DLD1 (cell line): ENCODE measurements at regions not wholly inside any gene's neighbourhood (a gene's known extent, or its start where the extent isn't known, plus 50 kb on each side); places are given as distances from the start of the nearest gene placed in this dataset.

Source experiments
- in situ Hi-C: cut with HindIII; loops from 2 replicates; pipeline ENCODE4 v1.10.0; 2017; ENCODE audit warnings: low sequenced_read_pairs

DNA sequence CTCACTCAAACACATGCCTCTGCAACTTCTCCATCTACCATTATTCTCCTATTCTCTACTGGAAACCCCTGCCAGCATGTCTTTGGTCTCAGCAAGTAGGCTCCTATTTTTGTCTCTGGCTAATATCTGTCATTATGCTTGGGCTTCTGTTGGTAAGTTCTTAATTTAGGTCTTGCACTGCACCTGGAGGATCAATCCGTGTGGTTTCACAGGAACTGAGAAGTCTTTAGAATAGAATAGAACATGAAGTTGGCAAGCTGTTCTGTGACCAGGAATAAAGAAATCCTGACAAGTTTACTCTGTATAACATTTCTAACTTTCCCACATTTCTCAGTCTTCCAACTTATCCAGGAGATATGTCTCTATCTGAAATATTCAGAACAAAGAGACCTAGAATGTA is 219.5 kb upstream of the GYPC start:
- in situ Hi-C loops, result no loop called here

DNA sequence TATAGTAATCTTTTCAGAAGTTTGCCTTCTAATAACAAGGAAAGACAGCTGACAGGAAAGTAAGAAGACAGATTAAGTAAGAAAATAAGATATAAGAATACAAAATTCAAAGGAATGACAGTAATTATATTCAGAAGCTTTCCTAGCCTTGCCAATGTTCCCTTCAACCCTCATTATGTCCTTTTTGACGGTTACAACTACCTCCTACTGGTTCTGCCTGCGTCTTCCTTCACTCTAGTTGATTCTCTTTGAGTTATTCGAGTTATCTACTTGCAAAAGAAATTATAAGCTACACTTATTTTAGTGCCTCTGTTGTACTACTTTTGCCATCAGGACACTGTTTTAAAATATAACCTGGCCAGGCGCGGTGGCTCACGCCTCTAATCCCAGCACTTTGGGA is 218.9 kb upstream of the GYPC start:
- in situ Hi-C loops, result no loop called here

DNA sequence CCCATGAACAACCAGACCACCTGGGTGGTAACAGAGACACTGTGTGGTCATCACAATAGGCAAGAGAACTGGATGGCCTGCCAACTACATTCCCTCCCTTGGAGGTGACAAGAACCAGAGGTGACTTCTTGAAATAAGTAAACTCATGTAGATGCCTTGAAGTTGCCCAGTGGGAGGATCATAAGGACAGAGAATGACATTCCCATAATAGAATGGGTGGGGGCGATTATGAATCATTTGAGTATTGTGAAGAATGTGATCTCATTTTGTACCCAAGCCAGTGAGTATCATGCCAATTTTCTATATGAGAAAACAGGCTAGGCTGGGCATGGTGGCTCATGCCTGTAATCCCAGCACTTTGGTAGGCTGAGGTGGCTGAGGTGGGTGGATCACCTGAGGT is 211.4 kb upstream of the GYPC start:
- in situ Hi-C loops, result no loop called here

DNA sequence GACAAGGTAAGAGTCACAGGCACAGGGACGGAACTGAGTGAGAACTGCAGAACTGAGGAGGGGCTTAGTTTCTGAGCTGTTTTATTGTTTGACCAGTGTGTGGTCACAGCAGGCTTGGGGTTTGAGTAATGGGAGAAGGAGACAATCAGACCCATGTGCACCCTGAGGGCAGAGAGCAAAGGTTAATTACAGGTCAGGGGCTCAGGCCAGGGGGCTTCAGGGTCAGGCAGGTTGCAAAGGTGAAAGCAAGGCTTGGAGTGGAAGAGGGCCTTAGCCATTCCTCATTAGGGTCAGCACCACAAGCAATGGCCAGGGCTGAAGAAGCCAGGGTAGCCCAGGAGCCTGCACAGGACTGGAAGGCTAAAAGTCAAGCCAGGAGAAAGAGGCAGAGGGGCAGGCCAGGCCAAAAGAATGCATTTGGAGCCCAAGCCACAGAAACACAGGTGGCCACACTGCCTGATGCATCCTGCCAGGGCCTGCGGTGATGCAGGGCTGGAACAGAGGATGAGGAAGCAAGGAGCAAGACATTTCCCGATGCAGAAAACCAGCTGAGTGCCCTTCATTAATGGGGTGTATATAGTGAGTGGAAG is 209.8 kb upstream of the GYPC start:
- in situ Hi-C loops, result no loop called here

DNA sequence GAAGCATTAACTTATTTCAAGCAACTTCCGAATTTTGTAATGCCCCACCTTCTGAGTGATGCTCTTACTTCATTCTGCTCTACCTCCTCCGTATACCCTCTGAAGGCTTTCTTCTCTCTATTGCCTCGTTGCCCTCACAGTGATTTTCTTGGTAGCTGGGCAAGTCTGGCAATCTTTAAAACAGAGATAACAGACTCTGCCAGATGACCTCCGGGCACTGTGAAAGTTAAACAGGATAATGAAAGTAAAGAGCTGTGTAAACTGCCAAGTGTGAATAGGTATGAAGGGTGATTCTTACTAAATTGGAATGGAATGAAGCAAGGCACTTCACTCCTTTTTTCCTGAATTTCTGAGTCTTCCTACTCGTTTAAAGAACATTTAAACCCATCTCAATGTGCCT is 207.3 kb upstream of the GYPC start:
- in situ Hi-C loops, result no loop called here

DNA sequence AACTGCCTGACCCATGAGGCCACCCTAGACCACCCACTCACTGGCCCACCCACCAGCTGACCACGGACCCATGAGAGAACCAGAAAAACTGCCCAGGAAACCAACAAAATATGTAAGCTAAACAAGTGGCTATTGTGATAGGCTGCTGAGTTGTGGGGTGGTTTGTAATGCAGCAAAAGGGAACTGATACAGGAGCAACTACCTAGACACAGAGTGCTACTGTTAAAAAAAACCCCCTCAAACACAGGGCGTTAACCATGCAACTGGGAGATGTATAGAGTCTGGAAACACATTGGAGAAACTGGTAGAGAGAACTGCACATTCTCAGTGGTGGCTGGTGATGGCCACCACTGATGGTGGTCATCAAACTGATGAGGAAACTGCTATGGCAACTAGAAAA is 206.3 kb upstream of the GYPC start:
- in situ Hi-C loops, result no loop called here

DNA sequence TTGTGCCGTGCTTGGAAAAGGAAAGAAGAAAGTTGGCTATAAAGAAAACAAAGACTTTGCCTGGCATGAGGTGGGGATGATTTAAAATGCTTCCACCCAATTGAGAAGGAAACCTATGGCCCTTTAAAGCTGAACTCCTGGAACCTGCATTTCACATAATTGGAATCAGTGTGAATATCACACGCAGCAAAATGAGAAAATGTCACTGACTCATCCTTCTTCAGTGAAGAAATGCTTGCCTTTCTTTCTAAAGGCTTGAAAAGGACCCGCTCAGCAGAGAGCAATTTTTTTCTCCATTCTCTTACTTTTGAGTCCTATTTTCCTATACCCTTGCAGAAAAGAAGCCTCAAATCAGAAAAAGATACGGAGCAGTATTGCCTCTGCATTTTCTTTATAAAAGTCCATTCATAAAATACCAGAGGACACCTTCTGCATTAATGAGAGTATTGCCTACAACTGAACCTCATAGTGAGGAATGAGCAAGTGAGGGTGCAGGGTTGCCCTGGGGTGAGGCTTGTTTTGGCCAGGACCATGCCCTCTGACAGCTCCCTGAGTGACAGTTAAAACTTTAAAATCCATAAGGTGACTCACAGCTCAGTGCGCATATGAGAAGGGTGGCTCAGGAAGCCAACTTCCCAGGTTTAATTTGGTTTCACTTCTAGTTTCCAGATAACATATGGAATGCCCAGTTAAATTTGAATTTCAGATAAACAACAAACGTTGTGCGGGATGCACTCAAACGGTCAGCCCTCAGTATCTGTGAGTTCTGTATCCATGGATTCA is 191.9 kb upstream of the GYPC start:
- in situ Hi-C loops, result no loop called here

DNA sequence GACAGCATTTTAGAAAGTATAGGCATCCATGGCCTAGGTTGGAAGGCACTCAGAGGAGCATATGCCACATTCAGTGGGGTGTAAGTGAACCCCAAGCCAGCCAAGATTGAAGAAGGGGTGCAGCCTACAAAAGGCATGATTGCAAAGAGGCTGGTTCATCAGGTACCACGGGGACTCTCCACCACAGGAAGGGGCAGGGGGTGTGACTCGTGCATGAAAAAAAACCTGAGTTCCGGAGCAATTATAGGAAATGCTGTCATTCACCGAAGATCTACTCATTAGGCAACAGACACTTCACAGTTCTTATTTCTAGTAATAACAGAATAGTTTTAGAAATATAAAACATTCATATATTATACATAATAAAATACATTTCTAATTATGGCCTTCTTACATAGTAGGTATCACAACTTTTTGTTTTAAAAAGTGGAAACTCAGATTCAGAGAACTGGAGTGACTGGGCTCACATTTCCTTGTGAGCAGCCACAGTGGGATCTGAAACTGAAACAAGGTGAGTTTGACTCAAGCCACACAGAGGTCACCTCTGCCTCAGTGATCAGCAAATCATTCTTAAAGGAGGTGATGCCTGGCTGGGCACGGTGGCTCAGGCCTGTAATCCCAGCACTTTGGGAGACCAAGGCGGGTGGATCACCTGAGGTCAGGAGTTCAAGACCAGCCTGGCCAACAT is 188.4 kb upstream of the GYPC start:
- in situ Hi-C loops, result no loop called here

DNA sequence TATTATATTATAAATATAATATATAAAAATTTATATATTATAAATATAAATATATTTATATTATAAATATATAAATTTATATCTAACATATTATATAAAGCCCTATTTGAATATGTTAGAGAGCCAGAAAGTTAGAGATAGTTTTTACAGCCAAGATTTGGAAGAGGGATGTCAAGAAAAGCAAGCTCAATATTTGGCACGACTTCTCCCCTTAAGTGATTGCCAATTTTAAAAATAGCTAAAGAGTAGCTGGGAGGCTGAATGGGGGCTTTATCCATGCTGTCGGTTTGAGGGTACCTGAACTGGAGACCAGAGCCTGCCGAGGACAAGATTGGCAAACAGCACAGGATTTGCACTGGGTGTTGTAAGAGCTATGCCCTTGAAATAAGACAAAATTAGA is 180.9 kb upstream of the GYPC start:
- in situ Hi-C loops, result no loop called here

DNA sequence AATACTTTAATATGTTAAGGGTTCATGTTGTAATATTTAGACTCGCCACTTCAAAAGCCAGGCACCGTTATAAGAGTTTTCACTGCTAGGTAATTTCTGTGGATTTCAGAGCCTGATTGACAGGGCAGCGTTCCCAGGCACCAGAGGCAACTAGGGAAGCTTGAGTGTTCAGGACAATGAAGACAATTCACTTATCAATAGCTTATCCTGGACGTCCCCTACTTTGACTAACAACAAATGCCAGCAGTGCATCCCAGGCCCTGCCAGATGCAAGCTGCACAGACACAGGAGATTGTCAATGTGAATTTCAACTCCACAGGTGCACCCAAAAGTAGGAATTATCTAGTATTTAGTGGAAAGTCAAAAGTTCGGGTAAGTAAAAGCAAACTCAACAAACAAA is 179.3 kb upstream of the GYPC start:
- in situ Hi-C loops, result no loop called here

DNA sequence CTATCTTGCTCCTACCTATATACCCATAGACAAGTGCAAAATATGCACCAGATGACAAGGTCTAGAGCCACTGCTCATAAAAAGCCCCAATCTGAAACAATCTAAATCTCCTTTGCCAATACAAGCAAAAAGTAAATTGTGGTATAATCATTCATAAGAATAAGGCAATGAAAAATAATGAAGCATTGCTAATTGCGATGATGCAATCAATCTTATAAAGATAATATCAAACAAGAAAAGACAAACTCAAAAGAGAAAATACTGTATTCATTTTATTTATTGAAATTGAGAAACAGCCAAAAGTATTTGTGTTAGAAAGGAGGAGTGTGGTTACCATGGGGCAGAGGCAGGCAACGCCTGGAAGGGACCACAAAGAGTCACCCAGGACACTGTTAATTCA is 175.9 kb upstream of the GYPC start:
- in situ Hi-C loops, result no loop called here

DNA sequence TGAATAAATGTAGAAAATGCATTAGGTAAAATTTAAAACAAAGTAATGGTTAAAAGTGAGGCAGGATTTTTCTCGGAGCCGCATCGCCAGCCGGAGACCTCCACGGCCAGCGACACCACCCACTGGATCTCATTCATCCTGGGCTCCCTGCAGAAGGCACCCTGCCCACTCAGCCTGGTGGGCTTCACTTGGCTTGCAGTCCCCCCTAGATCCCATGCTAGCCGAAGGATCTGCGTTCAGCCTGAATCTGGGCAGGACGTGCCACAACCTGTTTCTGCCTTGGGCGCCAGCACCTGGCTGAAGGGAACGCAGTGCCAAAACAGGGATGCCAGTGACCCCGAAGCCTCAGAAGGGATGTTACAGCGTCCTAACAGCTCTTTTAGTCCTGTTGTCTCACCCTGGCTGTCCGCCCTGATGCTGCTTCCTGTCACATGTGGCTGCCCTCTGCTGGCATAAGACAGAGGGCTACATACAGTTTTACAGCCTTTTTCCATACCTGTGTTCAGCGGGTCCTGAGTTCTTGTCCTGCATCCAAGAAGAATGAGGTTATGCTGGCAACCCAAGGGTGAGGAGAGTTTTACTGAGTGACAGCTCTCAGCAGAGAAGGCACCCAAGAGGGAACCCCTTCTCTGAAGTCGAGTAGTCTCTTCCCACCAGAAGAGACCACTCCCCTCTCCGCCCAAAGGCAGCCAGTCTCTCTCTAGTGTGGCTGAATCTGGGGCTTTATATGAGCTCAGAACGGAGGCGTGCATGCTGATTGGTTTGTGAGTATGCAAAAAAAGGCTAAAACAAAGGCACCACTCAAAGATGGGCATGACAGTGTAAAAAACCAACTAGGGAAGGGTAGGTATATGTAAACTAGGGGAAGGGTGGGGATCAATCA is 173.1 kb upstream of the GYPC start:
- in situ Hi-C loops, result no loop called here

DNA sequence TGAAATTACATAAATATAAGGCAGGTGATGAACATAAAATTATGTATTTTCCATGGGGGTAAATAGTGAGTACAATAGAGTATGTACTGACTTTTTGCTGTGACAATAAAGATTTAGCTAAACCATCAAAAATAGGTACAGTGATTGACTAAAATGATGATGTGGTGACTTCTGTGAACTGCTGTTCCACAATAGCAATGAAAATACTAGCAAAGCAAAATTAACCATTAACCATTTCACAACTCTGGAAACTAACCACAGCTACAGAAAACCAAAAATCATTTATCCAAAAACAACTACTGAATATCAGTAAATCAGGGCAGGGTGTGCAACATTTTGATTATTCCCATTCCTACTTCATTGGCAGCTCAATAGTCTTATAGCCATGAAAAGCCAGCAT is 161.4 kb upstream of the GYPC start:
- in situ Hi-C loops, result no loop called here

DNA sequence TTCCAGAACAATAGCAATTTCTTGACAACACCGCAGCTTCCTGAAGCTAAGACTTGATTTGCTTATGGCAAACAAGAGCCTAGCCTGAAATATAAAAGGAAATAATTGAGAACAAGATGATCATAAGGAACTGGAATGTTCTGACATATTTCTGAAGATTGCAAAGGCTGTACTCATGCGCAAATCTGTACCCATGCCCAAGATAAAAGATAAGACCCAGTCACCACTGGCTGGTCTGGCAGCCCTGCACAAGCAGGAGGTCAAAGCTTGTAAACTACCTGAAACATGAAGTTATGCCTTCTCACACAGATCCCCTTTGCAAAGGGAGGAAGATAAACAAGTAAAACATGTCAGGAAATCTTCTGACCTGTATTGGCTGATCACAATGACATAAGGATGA is 160.8 kb upstream of the GYPC start:
- in situ Hi-C loops, result no loop called here

DNA sequence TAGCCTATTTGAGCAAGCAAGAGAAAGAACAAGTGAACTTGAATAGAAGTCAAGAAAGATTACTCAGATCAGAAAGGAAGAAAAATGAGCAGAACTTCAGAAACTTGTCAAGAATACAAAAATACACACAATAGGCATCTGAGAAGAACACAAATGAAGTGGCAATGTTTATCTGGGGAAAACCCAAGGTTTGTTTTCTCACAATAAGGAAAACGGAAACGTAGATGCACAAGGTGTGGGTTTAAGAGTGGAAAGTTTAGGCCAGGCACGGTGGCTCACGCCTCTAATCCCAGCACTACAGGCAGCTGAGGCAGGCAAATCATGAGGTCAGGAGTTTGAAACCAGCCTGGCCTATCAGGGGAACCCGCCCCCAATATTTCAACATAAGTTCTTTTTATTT is 159.5 kb upstream of the GYPC start:
- in situ Hi-C loops, result no loop called here

DNA sequence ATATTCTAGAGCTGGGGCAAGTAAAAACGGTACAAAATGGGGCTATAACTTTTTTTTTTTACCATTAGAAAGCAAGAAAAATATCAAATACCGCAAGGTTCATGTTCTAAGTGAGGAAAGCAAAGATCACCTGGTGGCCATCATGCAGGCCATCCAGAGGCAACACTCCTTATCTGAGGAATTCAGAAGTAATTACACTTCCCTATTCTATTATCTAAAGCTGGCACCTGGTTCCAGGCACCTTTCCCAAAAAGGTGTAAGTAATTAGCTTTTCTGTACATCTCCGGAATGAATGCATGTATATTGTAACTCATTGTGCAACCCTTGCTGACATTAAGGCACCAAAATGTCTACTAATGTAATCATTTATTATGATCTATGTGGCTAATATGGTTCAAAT is 152.5 kb upstream of the GYPC start:
- in situ Hi-C loops, result no loop called here

DNA sequence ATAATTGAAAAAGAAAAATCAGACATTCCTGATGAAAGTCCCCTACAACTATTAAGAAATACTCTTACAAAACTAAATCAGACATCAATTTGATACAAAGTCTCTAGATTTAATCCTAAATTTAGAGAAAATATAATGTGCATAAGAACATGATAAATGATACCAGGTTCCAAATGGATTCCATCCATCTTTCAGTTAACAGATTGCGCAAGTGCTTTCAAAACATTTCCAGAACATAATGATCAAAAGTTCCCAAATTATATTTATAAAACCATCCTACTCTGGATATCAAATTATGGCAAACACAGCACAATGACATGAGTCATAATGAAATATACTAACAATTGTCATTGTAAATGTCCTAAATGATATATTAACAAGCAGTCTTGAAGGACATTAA is 151.0 kb upstream of the GYPC start:
- in situ Hi-C loops, result no loop called here

DNA sequence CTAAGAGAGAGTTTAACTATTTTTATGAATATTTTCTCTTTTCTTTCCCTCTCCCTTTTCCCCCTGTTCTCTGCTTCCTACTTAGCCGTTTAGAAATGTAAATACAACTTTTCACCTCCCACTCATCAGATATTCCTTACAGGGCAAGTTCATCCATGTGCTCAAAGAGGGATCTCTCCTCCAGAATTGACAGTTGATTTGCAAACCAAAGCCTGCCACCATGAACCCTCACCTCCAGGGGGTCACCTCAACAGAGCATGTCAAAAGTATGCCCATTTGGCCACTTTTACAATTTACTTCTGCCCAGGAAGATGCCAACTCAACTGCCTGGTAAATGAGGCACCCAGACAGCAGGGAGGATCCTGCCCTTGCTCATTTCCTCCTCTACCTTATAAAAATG is 149.2 kb upstream of the GYPC start:
- in situ Hi-C loops, result no loop called here

DNA sequence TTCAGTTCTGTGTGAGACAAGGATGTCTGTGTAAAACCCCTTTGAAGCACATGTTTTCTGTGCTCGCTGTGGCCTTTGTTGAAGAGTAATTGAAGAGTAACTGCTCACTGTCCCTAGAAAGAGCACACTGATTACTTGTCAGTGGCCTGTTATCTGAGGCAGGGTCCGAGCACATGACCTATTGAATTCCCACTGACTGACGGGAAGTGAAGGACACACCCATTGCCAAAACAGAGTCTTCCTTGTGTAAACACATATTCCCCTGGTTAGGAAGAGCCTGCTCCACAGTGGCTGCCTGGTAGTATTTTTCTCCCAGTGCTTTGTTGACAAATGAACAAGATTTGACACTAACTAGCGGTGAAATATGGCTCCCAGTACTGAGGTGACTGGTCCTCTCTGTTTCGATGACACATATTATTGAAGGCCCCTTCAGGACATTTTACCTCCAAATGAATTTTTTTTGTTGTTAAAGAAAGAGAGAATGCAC is 148.5 kb upstream of the GYPC start:
- in situ Hi-C loops, result no loop called here

DNA sequence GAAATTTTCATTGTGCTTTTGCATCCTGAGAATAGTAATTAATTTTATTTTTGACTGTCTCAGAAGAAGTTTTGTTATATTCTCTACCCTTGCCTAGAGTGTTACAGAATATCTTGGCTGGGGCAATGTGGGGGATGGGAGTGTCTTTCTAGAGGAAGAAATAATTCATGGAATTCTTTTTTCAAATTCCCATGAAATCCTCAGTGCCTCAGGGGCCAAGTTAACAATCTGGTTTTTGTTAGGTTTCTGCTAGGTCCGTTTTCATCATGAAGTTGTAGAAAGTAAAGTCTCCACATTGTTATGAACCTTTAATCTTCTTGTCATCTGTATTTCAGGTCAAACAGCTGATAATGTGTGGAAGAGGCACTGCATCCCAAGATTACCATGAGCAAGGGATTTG is 145.6 kb upstream of the GYPC start:
- in situ Hi-C loops, result no loop called here

DNA sequence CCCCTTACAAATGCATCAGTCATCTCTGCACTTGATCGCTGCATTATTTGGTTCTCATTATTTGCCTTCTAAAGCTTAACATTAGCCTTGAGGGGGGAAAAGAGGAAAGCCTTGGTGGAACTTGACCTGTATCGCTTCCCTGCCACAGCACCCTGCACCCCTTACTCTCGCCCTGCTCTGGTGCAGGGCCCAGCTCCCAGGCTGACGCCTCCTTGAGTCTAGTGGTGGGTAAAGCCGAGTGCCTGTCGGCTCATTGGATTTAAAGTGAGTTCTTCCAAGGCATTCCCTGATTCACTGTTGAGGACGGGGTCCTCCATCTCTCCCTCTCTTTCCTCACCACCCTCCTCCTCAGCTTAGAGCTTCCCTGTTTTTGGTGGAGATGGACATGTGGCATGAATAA is 145.0 kb upstream of the GYPC start:
- in situ Hi-C loops, result no loop called here
